Body of pancreas (tissue), 4 donors: ENCODE measurements at regions not wholly inside any gene's neighbourhood (a gene's known extent, or its start where the extent isn't known, plus 50 kb on each side); places are given as distances from the start of the nearest gene placed in this dataset.

ENCODE experiments used
- ATAC-seq: fragments of 150-250 bp; one replicate; pipeline ENCODE4 v1.9.1; 2016
- DNase-seq, 4 donors: peaks; one replicate each; pipeline ENCODE4 v3.0.0-alpha.2; 2019
- H3K27ac ChIP-seq, 4 donors: fragments of 200-600 bp; sonication (generic); 1 replicate in 3 of 4; 2 replicates in 1 of 4; pipeline versions ENCODE4 v1.5.1 to v1.6.1; 2016 to 2019; ENCODE audit warnings: mild to moderate bottlenecking in 1 of 4, mixed read lengths in 1 of 4, moderate library complexity in 1 of 4
- H3K27me3 ChIP-seq, 2 donors: fragments of 200-600 bp; sonication (generic); one replicate each; pipeline ENCODE4 v1.6.0; 2016; ENCODE audit warnings: mild to moderate bottlenecking in 1 of 2
- H3K36me3 ChIP-seq, 2 donors: fragments of 200-600 bp; sonication (generic); replicated peaks in 1 of 2; 2 replicates each; pipeline ENCODE4 v1.5.1; 2016; ENCODE audit warnings: low read depth in 2 of 2; ENCODE audit not compliant: insufficient read depth in 1 of 2
- H3K4me1 ChIP-seq: fragments of 200-600 bp; sonication (generic); one replicate; pipeline ENCODE4 v1.6.0; 2016
- H3K4me3 ChIP-seq, 2 donors: fragments of 200-600 bp; sonication (generic); 1 replicate in 1 of 2; 2 replicates in 1 of 2; pipeline ENCODE4 v1.5.1; 2016 to 2019
- H3K9me3 ChIP-seq, 3 donors: fragments of 200-600 bp; sonication (generic); 1 replicate in 2 of 3; 2 replicates in 1 of 3; pipeline ENCODE4 v1.5.1; 2016
- CTCF ChIP-seq, 7 experiments: fragments of 450-650 bp in 4 of 7; fragments of 200-600 bp in 3 of 7; sonication (generic) in 3 of 7; IDR thresholded peaks; one replicate each; pipeline ENCODE4 v1.5.1; 2016 to 2019; ENCODE audit warnings: antibody characterized with exemption in 7 of 7
- POLR2A ChIP-seq, 3 donors: fragments of 450-650 bp; IDR thresholded peaks; one replicate each; pipeline ENCODE4 v1.6.1; 2016; ENCODE audit warnings: antibody characterized with exemption in 3 of 3, mild to moderate bottlenecking in 2 of 3
- WGBS, 2 donors: methylation state at CpG; one replicate each; pipeline ENCODE4 v1.1.5; 2017; 5-methylcytosine and 5-hydroxymethylcytosine counted together
- intact Hi-C: fragments of 100-400 bp; cut with DNase I; formaldehyde crosslinking; loops from one replicate; pipeline ENCODE4 v1.15.1; 2023

DNA sequence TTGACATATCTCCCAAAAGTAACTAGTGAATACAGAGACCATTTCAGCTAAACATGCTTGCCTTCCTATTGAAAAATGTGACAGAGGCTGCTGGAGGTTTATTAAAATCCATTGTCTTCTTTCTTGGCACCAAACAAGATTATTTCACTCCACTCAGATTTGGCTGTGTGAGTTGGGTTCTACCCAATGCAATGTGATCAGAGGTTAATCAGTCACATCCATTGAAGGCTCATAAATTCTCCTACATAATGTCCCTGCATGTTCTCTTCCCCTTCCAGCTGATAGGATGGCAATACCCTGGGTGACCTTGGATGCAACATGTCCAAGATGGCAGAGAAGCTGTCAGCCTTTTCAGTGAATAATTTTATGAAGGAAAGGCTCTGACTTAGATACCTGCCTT lies 54.5 kb downstream of the TKTL2 start:
- Histone ChIP-seq H3K36me3 (no peaks in the 10 kb centered on the region), H3K9me3 (no peaks in the 10 kb centered on the region), H3K27me3 (no peaks in the 10 kb centered on the region), H3K4me3 (no peak overlapping the region), H3K4me1 (no peaks in the 10 kb centered on the region), H3K27ac (peak overlapping the region in 1 of 4 donors; percentile 3)
- DNase-seq = no peak
- intact Hi-C loops = no loop called here
- ATAC-seq = peak; percentile 50
- TF ChIP-seq POLR2A (IDR thresholded peaks at IDR 0.05) (no peak), CTCF (IDR thresholded peaks at IDR 0.05) (no peak)

- H3K4me3 ChIP-seq = no peak overlapping the region
- no peaks in the 10 kb centered on the region for H3K27me3 ChIP-seq
- intact Hi-C loops = no loop called here
- WGBS, 2 donors = 51 to 55% methylated on average over 3 of the region's 3 CpGs
- TF ChIP-seq POLR2A (IDR thresholded peaks at IDR 0.05) = no peak
- TF ChIP-seq CTCF (IDR thresholded peaks at IDR 0.05) = no peak
- no peak overlapping the region for H3K27ac ChIP-seq
- H3K9me3 ChIP-seq = no peaks in the 10 kb centered on the region
- DNase-seq (no peak), ATAC-seq (no peak)
- no peaks in the 10 kb centered on the region for H3K36me3 ChIP-seq
- H3K4me1 ChIP-seq = no peaks in the 10 kb centered on the region
Measured at GRCh38 chr4:163415668-163416067, 57.9 kb downstream of the TKTL2 start.

DNA sequence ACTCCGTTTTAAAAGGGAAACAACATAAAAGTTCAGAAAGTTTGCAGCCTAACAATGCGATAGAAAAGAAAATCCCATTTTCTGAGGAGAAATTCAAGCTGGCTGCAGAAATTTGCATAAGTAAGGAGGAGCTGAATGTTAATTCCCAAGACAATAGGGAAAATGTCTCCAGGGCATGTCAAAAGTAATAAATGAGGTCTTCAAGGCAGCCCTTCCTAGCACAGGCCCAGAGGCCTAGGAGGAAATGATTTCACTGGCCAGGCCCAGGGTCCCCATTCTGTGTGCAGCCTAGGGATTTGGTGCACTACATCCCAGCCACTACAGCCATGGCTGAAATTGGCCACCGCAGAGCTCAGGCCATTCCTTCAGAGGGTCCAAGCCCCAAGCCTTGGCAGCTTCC lies 59.3 kb downstream of the TKTL2 start:
- no peaks in the 10 kb centered on the region for H3K27me3 ChIP-seq
- no peak overlapping the region for H3K27ac ChIP-seq
- intact Hi-C loops = no loop called here
- H3K4me1 ChIP-seq = no peaks in the 10 kb centered on the region
- no peak overlapping the region for H3K4me3 ChIP-seq
- 66 to 79% methylated on average over 2 to 3 of the region's 3 CpGs for WGBS, 2 donors
- TF ChIP-seq POLR2A (IDR thresholded peaks at IDR 0.05) = no peak
- no peak for TF ChIP-seq CTCF (IDR thresholded peaks at IDR 0.05)
- no peak for DNase-seq
- H3K36me3 ChIP-seq = no peaks in the 10 kb centered on the region
- H3K9me3 ChIP-seq = no peaks in the 10 kb centered on the region
- no peak for ATAC-seq

DNA sequence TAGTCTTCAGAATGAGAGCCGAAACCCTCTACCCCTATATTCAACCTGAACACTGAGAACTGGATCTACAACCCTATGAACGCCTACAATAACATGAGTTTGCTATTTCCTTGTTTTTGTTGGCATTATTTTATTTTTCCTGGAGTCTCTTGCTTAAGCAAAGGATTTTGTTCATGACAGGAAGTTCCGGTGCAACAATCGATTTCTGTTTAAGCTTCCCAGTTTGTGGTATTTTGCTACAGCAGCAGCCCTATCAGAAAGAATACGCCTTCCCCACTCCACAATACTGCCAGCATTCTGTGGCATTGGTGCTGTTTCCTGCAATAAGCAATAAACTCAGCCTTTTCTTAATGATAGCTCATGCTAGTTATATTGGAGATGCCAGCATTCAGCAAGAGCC lies 60.9 kb downstream of the NPY5R start:
- H3K27me3 ChIP-seq = no peaks in the 10 kb centered on the region
- peak; percentile 84 for ATAC-seq
- H3K27ac ChIP-seq = peak overlapping the region in 2 of 4 donors; percentile 58 to 74
- peaks cover 8% of the 10 kb centered on the region for H3K4me1 ChIP-seq
- intact Hi-C loops = no loop called here
- WGBS, 2 donors = 8 to 14% methylated on average over 5 of the region's 5 CpGs
- H3K9me3 ChIP-seq = no peaks in the 10 kb centered on the region
- no peak overlapping the region for H3K4me3 ChIP-seq
- TF ChIP-seq POLR2A (IDR thresholded peaks at IDR 0.05) = peak in 2 of 3 donors; percentile 15 to 29
- TF ChIP-seq CTCF (IDR thresholded peaks at IDR 0.05) = no peak
- no peaks in the 10 kb centered on the region for H3K36me3 ChIP-seq
- peak in 2 of 4 donors; percentile 7 to 35 for DNase-seq

DNA sequence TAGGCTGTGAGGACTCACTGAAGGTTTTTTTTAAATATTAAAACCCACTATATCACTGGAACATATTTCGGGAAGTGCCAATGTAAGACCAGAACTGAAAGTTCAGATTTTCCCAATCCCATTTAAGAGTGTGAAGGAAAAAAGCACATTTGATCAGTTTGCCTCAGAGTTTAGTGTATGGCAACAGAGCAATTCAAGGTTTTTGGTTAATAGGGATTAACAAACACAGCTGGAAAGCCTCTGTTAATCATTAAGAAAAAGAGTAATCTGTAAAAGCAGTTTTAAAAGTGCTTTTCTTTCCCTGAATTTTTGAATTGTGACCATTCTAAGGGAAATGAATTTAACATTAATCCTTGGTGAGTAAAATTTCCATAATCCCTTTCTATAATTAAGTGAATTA lies 60.4 kb downstream of the NPY5R start:
- DNase-seq (no peak), ATAC-seq (peak; percentile 57)
- H3K4me3 ChIP-seq = no peak overlapping the region
- H3K9me3 ChIP-seq = no peaks in the 10 kb centered on the region
- H3K36me3 ChIP-seq = no peaks in the 10 kb centered on the region
- H3K4me1 ChIP-seq = peaks cover 8% of the 10 kb centered on the region
- no peaks in the 10 kb centered on the region for H3K27me3 ChIP-seq
- no peak for TF ChIP-seq POLR2A (IDR thresholded peaks at IDR 0.05)
- TF ChIP-seq CTCF (IDR thresholded peaks at IDR 0.05) = no peak
- WGBS, 2 donors = 29 to 39% methylated on average over 1 of the region's 1 CpG
- intact Hi-C loops = no loop called here
- peak overlapping the region in 2 of 4 donors; percentile 58 to 74 for H3K27ac ChIP-seq
